ENCODE measurements at regions not wholly inside any gene's neighbourhood (a gene's known extent, or its start where the extent isn't known, plus 50 kb on each side); places are given as distances from the start of the nearest gene placed in this dataset.
A peak's percentile ranks its signal among the peaks of the same experiment; 100 is the strongest.
"Not testable (repeated sequence)": the region's sequence is repeated elsewhere in the genome, so short reads cannot be mapped to it uniquely, and the experiment has no call there.

DNA sequence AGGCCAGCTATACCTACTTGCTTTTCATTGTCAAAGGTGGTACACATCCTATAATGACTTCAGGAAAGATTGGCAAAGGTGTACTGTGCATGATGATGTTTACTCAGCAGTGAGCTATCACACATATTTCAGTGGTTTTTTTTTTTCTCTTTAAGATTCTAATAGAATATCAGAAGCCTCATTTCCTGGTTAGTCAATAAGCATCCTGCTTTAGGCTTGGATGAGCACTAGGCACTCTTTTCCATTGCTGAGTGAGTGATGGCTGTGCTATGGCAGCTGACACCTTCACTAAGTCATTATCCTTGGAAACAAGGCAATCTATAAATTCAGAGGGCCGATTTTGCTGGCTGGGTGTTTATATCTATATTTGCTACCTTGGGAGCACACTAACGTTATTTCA lies 161.1 kb upstream of the RASSF8 start:
- DNase-seq = no peak

DNA sequence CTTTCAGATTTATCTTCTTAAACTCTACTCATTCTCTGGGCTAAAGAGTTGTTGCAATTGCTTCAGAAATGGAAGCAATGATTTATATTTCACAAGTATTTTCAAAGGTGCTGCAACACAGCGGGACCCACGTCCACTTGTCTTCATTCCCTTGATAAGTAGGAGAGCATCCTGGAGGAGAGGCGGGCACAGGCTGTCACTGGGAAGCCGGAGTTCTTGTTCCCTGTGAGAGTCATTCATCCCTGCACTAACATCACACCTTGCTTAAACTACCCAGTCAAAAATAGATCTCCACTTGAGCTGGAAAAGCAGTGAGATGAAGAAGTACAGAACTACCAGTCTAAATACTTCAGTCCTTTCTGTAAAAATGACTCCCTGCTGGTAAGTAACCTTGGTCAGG lies 160.5 kb upstream of the RASSF8 start:
- no peak for DNase-seq

DNA sequence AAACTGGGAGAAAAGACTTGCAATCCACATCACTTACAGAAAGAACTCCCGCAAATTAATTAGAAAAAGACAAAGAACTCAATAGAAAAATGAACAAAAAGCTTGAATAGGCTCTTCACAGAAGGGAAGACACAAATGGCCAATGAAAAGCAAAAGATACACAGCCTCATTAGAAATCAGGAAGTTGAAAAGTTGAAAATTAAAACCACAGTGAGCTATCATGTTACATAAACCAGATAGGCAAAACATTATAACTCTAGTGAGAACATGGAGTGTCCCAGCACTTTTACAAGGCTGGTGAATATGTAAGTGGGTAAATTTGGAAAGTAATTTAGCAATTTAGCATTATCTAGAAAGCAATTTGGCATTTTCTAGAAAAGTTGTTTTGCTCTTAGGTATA lies 158.4 kb upstream of the RASSF8 start:
- DNase-seq = peak in 2 of 4 experiments; percentile 17 to 32

DNA sequence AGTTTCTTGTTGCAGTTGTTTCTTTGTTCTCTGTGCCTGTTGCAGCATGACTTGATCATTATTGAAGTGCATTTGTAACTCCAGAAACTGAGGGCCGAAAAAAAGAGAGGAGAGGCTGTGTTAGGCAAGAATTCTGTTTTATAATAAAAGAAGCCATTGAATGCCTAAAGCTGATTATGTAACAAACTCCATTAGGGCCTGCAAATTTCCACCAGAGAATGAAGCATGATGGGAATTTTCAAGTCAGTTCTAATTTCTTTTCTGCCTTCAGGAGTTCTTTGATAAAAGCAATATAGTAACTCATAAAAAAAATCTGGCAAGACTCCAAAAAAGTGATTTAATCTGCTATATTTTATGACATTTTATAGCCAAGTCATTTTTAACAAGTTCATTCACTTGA lies 156.7 kb upstream of the RASSF8 start:
- DNase-seq = no peak

DNA sequence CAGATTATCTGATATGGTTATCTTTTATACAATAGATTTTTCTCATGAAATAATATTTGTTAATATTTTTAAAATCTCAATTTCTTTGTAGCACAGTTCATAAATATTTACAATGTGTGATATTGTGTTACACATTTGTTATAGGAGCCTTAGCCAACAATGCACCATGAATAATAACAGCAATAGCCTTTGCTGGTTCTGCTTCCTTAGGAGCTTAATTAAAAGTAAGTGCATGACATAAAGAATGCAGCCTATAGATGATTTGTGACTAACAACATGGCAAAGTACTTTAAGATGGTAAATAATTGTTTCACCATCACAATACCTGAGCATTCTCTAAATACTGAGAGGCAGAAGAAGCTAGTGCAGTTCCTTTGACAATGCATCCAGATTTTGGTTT lies 156.3 kb upstream of the RASSF8 start:
- no peak for DNase-seq

DNA sequence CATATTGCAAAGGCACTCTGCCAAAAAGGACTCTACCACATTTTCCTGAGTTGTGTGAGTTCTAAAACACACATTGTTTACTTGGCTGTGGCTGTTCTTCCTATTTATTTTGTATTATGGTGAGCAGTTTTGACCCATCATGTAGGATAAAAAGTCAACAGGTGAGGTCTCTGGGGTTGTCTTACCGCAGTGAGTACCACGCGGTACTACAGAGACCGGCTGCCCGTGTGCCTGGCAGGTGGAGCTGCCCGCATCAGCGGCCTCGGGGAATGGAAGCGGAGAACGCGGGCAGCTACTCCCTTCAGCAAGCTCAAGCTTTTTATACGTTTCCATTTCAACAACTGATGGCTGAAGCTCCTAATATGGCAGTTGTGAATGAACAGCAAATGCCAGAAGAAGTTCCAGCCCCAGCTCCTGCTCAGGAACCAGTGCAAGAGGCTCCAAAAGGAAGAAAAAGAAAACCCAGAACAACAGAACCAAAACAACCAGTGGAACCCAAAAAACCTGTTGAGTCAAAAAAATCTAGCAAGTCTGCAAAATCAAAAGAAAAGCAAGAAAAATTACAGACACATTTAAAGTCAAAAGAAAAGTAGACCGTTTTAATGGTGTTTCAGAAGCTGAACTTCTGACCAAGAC lies 155.3 kb upstream of the RASSF8 start:
- not testable (repeated sequence) for DNase-seq

DNA sequence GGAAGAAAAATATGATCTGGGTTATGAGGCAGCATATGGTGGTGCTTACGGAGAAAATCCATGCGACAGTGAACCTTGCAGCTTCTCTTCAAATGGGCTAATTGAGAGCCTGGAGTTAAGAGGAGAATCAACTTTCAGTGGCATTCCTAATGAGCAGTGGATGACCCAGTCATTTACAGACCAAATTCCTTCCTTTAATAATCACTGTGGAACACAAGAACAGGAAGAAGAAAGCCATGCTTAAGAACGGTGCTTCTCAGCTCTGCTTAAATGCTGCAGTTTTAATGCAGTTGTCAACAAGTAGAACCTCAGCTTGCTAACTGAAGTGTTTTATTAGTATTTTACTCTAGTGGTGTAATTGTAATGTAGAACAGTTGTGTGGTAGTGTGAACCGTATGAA lies 154.2 kb upstream of the RASSF8 start:
- not testable (repeated sequence) for DNase-seq

DNA sequence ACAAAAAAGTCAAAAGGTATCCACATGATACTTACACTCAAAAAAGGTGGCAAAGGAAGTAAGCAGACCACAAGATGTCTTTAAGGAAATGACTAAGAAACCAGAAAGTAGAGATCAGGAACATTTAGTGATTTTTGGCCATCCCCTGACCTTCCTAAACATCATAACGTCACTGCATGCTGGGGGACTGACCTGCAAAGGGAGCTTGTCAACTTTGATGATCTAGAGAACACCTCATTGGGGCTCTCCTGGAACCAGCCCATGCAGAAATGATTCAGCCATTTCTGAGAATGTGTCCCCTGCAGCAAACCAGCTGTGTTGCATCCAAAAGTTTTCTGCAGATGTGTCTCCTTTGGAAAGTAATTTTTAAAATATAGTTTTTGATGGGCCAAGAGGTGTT lies 152.2 kb upstream of the RASSF8 start:
- no peak for DNase-seq

DNA sequence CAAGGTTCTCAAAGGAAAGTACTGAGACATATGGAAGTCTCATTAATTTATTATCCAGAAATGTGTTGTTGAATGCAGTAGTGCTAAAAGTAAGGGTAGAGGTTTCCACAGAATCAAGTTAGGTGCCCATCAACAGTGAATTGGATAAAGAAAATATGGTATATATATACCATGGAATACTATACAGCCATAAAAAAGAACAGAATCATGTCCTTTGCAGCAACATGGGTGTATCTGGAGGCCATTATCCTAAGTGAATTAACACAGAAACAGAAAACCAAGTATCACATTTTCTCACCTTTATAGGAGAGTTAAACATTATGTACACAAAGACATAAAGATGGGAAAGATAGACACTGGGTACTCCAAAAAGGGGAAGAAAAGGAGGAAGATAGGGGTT lies 149.9 kb upstream of the RASSF8 start:
- no peak for DNase-seq

DNA sequence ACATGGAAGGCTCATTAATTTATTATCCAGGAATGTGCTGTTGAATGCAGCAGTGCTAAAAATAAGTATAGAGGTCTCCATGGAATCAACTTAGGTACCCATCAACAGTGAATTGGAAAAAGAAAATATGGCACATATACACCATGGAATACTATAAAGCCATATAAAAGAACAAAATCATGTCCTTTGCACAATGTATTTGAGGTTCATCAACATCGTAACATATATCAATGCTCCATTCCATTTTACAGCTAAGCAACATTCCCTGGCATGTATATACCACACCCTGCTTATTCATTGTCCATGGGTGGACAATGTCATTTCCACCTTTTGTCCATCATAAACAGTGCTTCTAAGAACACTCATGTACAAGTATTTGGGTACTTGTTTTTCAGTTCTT lies 147.8 kb upstream of the RASSF8 start:
- DNase-seq = no peak

DNA sequence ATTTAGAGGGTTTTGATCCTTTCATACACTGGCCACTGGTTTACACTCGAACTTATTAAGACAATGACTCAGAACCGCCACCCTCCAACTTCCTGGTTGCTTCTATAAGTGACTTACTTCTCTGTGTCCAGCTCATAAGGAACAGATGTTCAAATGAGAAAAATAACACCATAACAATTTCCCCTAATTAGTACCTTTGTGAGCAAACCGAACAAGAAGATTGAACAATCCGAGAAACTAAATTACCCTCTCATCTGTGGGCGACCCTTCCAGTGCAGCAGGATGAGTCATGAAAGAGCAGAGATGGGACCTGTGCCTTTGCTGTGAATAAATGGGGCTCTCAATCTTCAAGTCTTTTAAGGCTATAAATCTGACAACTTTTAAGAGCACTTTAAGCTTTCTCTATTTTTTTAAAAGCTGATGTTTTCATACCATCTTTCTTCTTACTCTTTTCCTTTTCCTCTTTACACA lies 146.8 kb upstream of the RASSF8 start:
- DNase-seq = peak in 3 of 4 experiments; percentile 42 to 49 (median 46)

DNA sequence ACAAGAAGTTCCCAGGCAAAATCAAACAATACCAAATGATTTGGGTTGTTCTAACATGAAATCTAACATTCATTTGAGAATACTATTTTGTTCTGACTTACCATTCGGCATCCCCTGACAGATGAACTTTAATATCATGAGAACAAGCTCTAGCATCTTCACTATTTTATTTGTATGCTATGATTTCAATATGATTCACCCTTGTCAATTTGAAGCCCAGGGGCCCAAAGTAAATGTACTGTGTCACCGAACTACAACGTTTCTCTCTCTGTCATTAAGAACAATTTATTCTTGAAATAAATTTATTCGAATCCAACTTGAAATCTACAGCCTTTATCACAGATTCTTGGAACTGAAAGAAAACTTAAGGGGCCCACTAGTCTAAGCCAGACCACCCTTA lies 146.2 kb upstream of the RASSF8 start:
- no peak for DNase-seq

DNA sequence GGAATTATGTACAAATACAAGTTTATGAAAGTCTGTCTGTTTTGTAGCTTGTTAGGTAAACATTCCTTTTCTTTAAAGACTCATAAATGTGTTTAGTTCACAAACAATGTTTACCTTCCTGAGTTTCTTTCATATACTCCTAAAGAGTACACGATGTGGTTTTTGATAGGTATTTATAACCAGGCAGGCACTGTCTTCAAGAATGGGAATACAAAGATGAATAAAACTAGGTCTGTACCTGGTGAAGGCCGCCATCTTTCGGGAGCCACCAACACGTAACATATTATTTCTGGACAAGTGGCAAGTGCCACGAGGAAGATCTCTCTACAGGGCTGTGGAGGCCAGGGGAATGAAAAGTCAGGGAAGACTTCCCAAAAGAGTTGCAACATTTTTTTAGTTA lies 144.6 kb upstream of the RASSF8 start:
- no peak for DNase-seq

DNA sequence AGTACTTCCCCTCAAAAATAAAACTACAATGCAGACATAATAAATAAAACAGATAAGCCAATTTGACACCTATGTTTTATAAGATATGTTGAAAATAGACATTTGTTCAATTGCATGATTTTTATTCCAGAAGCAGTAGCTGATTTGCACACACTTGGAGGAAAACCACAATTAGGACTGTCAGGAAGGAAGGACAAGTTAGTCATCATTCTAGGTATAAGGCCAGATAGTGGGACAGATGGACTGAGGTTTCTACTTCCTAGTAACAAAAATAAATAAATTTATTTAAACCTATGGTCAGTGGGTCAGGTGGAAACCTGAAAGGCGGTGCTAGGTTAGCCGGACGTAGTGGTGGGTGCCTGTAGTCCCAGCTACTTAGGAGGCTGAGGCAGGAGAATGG lies 141.8 kb upstream of the RASSF8 start:
- no peak for DNase-seq

DNA sequence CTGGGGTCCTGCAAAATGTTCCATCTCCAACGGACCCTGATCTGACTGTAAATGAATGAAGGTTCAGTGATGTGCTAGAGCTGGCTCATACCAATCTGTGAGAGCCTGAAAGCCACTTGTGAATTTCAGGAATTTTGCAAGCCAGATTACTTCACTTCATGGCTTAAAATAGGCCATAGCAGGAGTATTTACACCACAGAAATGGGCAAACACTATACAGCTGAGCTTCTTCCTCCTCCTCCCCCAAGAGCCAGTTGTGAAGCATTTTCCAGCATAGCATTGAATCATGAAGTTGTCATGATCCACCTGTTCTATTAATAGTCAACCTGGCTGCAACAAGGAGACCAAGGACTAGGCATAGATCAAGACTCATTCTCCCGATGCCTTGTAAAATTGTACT lies 141.3 kb upstream of the RASSF8 start:
- DNase-seq = peak in 1 of 4 experiments; percentile 27

DNA sequence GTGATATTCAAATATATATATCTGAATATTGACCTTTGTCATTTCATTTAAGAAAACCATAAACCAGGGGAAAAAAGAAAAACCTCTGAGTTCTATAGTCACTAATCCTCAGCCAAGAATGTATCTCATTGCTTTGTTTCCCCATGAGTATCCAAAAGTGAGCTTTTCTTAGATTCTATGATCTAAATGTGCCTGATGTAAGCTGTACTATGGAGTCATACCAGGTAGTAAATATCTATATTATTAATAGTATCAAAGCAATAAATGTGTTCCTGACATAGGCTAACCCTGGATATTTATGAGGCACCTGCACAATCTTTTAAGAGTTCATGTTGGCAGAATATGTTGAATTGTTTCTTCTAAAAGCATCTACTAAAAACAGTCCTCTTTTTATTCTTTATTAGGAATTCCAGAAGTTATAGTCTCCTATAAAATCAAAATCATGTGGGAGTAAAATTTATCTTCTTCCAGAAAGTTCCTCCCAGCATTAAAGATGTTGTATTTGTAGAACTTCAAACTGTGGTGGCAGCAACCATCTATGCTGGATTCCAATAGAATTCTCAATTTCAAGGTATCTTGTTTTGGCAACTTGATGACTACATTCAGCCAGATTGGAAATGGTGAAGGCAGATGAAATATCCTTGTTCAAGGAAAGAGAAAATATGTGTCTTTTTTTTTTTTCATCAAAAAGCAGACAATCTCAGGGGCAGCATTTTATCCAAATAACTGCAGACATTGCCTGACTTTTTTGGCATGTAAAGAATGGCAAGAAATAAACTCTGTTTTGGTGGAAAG lies 139.7 kb upstream of the RASSF8 start:
- no peak for DNase-seq

DNA sequence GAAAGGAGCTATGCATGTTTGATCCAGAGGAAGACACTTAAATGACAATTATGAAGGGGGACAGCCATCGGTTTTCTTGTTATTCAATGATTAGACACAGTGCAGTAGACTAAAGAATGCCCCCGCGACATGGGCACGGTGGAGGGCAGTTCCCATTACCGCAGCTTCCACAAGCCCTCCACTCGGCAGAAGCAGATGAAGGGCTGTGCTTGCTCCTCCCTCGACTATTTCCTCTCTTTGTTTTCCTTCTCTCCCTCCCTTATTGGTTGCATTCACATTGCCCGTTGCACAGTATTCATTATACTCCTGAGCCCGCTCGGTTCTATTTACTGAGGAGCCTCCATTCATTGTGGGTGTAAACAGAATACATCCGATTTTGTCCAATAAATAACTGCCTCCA lies 138.8 kb upstream of the RASSF8 start:
- no peak for DNase-seq

DNA sequence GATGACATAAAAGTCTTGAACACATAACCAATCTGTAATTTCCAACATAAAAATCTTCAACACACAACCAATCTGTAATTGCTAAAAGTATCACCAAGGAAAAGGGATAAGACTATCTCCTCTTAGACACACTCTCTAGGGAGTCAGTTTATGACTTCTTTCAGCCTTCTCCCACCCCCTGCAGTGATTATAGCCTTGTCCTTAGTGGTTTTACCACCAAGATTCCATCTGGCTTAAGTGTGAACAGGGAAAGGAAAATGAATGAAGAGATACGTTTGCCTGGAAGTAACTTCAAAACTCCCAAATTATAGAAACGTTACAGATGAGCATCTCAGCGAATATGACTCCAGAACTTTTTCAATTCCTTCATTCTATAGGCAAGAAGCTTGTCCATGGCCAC lies 136.2 kb upstream of the RASSF8 start:
- DNase-seq = no peak

DNA sequence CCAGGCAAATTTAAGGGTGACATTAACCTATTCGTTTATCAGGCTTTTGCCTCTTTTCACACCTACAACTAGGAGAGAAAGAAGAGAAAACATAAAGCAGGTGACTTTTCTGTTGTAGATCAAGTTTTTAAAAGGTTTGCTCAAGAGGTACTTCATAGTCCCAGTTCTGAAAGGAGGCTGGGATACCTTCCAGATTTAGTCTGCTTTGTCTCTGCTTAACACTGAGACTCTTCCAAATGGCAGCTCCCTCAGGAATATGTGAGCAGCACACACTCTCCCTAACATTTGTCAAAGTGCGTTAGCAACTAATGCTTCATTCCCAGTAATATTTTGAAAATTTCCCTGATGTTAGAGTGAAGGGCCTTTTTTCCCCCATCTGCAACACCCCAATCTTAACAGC lies 133.7 kb upstream of the RASSF8 start:
- DNase-seq = no peak

DNA sequence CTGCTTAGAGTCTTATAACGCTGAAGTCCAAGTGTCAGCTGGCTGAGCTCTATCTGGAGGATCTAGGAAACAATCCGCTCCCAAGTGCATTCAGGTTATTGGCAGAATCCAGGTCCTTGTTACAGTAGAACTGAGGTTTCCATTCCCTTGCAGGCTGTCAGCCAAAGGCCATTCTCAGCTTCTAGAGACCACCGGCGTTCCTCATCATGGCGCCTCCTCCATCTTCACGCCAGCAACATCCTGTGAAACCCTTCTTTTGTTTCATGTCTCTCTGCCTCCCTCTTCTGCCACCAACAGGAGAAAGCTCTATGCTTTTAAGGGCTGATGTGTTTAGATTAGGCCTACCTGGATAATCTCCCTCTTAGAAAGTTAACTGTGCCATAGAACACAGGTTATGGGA lies 133.0 kb upstream of the RASSF8 start:
- DNase-seq = no peak

DNA sequence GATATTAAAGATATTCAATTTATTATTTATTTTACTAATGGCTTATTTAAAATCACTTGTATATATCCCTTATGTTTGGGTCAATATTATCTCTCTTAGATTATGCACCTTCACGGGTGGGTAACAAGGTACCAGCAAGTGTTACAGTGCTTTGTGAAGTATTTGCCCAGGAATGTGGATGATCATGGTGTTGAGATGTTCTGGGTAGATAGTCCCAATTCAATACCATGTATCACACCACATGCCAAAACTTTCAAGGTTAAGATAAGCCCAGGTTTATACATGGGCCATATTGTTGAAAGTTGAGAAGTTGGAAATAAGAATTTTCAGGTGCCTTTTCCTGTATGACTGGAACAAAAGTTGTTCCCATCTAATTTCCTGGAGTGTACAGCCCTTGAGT lies 131.3 kb upstream of the RASSF8 start:
- no peak for DNase-seq

DNA sequence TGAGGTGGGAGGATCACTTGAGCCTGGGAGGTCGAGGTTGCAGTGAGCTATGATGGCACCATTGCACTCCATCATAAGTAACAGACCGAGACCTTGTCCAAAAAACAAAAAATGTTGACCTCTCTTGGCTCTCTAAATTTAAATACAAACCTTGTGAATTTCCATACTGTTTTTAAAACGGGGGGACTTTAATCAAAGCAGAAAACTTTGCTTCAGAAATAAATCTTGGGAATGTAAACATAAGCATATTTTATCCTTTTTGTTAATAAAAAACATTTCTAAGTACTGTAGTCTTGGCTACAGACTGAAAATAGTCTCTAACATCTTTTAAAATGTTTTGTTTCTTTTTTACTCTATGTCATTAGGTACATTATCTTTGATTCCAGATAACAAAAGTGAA lies 130.7 kb upstream of the RASSF8 start:
- DNase-seq = no peak

DNA sequence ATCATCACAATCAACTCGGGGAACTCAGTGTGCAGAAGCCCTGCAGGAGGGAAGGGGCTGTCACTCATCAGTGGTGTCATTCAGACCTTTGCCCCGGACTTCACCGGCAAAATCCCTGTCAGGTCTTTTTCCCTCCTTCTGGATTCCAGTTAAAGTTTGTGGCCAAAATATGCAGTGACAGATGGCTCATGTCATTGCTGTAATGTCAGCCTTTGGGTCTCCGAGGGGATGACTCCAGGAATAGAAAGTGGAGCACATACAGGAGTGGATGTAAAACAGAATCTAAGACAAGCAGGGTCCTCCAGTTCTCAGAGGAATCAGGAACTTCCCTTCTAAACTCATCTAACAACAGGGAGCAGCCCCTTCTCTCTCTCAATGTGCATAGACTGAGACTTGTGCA lies 130.3 kb upstream of the RASSF8 start:
- no peak for DNase-seq

DNA sequence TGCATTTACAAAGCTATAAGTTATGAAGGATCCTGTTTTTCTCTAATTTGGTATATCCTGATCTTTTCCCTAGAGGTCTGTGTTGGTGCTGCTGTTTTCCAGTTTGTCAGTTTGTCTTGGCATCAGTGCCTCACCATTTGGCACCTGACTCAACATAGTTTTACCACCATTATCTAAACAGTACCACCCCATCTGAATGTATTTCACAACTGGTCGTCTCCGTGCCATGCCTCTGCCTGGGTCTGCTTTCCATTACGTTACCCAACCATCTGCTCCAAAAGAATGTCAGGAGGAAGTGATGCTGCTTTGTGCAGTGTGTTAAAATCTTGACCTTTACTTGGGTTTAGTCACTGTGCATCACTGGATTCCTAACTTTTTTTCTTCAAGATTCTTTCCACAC lies 129.3 kb upstream of the RASSF8 start:
- DNase-seq = peak; percentile 46 to 80 (median 66)

DNA sequence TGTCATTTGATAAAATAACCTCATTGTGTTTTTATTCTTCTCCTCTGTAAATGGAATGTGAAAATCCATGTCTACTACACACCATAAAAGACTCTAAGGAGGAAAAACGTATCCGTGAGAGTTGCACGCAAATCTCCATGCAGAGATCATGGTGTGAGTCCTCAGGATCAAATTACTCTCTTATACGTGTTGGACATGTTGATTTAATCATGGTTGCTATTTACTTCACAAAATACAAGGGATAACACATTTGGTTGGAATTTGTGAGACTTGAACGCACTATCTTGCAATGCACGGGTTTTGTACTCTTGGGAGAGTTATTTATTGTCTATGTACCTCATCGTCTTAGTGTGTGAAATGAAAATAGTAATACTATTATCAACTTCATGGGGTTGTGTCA lies 128.0 kb upstream of the RASSF8 start:
- DNase-seq = no peak
